ENCODE measurements at regions not wholly inside any gene's neighbourhood (a gene's known extent, or its start where the extent isn't known, plus 50 kb on each side); places are given as distances from the start of the nearest gene placed in this dataset.

DNA sequence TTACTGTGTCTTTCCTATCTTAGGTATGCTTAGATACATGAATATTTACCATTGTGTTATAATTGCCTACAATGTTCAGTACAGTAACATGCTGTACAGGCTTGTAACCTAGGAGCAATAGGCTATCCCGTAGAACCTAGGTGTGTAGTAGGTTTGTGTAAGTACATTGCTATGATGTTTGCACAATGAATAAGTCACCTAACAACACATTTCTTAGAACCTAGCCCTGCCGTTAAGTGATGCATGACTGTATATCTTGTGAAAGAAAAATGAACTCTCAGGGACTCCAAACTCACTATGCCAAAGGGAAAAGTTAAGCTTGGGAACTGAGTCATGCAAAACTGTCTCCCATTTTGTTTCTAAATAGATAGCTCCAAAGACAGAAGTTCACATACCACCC, 91.5 kb upstream of the ACP3 start:
- intact Hi-C loops (cut with micrococcal nuclease) = no loop called here
- RAD21 ChIA-PET (ENCODE audit: low non-redundant PET in 1 of 2, low total read pairs in 2 of 2, uncharacterized antibody in 2 of 2, unreplicated experiment in 2 of 2) = no interaction called here
- Histone ChIP-seq H3K36me3 (ENCODE audit: control insufficient read depth in 1 of 2, insufficient read depth in 2 of 2, low read length in 2 of 2) (no peaks in the 10 kb centered on the region), H2AFZ (ENCODE audit: low read depth, low read length, poor library complexity, severe bottlenecking) (no peak overlapping the region), H3K27me3 (ENCODE audit: insufficient read depth, low read length) (peaks cover 2% of the 10 kb centered on the region), H3K9me3 (ENCODE audit: control insufficient read depth in 1 of 2, insufficient read depth in 1 of 2, low read depth in 1 of 2, low read length in 2 of 2) (no peaks in the 10 kb centered on the region), H3K4me2 (ENCODE audit: low read length) (no peak overlapping the region), H4K20me1 (ENCODE audit: insufficient read depth) (no peaks in the 10 kb centered on the region), H3K4me3 (replicated peaks in 1 of 2; ENCODE audit: low read depth in 1 of 2, low read length in 2 of 2) (no peak overlapping the region), H3K4me1 (ENCODE audit: control insufficient read depth in 1 of 2, insufficient read depth in 2 of 2, low read length in 2 of 2) (no peaks in the 10 kb centered on the region), H3K9me2 (ENCODE audit: insufficient read depth) (no peaks in the 10 kb centered on the region), H3K27ac (ENCODE audit: low read depth, low read length) (no peak overlapping the region), H3K79me2 (ENCODE audit: insufficient read depth, low read length) (no peaks in the 10 kb centered on the region), H3K9ac (ENCODE audit: low read length) (no peak overlapping the region)
- TF ChIP-seq ZFX (IDR thresholded peaks at IDR 0.05) (no peak), EZH2 (IDR thresholded peaks at IDR 0.05) (no peak), RAD21 (IDR thresholded peaks at IDR 0.05; ENCODE audit: low read depth) (no peak), CEBPB (IDR thresholded peaks at IDR 0.05; ENCODE audit: low read depth) (no peak), SIN3A (IDR thresholded peaks at IDR 0.05; ENCODE audit: low read depth) (no peak), EGR1 (IDR thresholded peaks at IDR 0.05; ENCODE audit: low read depth) (no peak), ZNF274 (IDR thresholded peaks at IDR 0.05; ENCODE audit: low read depth, low read length) (no peak), ELF1 (IDR thresholded peaks at IDR 0.05; ENCODE audit: borderline replicate concordance, low read depth) (no peak)
- TF ChIP-seq, protein P1, sequence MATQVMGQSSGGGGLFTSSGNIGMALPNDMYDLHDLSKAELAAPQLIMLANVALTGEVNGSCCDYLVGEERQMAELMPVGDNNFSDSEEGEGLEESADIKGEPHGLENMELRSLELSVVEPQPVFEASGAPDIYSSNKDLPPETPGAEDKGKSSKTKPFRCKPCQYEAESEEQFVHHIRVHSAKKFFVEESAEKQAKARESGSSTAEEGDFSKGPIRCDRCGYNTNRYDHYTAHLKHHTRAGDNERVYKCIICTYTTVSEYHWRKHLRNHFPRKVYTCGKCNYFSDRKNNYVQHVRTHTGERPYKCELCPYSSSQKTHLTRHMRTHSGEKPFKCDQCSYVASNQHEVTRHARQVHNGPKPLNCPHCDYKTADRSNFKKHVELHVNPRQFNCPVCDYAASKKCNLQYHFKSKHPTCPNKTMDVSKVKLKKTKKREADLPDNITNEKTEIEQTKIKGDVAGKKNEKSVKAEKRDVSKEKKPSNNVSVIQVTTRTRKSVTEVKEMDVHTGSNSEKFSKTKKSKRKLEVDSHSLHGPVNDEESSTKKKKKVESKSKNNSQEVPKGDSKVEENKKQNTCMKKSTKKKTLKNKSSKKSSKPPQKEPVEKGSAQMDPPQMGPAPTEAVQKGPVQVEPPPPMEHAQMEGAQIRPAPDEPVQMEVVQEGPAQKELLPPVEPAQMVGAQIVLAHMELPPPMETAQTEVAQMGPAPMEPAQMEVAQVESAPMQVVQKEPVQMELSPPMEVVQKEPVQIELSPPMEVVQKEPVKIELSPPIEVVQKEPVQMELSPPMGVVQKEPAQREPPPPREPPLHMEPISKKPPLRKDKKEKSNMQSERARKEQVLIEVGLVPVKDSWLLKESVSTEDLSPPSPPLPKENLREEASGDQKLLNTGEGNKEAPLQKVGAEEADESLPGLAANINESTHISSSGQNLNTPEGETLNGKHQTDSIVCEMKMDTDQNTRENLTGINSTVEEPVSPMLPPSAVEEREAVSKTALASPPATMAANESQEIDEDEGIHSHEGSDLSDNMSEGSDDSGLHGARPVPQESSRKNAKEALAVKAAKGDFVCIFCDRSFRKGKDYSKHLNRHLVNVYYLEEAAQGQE (IDR thresholded peaks at IDR 0.05; ENCODE audit: low read depth) = no peak
- TF ChIP-seq, protein P2, sequence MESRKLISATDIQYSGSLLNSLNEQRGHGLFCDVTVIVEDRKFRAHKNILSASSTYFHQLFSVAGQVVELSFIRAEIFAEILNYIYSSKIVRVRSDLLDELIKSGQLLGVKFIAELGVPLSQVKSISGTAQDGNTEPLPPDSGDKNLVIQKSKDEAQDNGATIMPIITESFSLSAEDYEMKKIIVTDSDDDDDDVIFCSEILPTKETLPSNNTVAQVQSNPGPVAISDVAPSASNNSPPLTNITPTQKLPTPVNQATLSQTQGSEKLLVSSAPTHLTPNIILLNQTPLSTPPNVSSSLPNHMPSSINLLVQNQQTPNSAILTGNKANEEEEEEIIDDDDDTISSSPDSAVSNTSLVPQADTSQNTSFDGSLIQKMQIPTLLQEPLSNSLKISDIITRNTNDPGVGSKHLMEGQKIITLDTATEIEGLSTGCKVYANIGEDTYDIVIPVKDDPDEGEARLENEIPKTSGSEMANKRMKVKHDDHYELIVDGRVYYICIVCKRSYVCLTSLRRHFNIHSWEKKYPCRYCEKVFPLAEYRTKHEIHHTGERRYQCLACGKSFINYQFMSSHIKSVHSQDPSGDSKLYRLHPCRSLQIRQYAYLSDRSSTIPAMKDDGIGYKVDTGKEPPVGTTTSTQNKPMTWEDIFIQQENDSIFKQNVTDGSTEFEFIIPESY (IDR thresholded peaks at IDR 0.05; ENCODE audit: extremely low read depth, insufficient replicate concordance, low read length) = no peak
- TF ChIP-seq, protein P3, sequence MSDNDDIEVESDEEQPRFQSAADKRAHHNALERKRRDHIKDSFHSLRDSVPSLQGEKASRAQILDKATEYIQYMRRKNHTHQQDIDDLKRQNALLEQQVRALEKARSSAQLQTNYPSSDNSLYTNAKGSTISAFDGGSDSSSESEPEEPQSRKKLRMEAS (IDR thresholded peaks at IDR 0.05) = no peak
- TF ChIP-seq, protein P4, sequence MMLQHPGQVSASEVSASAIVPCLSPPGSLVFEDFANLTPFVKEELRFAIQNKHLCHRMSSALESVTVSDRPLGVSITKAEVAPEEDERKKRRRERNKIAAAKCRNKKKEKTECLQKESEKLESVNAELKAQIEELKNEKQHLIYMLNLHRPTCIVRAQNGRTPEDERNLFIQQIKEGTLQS (IDR thresholded peaks at IDR 0.05) = no peak
- TF ChIP-seq, protein P5, sequence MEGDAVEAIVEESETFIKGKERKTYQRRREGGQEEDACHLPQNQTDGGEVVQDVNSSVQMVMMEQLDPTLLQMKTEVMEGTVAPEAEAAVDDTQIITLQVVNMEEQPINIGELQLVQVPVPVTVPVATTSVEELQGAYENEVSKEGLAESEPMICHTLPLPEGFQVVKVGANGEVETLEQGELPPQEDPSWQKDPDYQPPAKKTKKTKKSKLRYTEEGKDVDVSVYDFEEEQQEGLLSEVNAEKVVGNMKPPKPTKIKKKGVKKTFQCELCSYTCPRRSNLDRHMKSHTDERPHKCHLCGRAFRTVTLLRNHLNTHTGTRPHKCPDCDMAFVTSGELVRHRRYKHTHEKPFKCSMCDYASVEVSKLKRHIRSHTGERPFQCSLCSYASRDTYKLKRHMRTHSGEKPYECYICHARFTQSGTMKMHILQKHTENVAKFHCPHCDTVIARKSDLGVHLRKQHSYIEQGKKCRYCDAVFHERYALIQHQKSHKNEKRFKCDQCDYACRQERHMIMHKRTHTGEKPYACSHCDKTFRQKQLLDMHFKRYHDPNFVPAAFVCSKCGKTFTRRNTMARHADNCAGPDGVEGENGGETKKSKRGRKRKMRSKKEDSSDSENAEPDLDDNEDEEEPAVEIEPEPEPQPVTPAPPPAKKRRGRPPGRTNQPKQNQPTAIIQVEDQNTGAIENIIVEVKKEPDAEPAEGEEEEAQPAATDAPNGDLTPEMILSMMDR (IDR thresholded peaks at IDR 0.05 in 2 of 3, conservative IDR thresholded peaks at IDR 0.05 in 1 of 3; ENCODE audit: borderline replicate concordance in 1 of 3, insufficient read depth in 1 of 3, low read depth in 2 of 3, low read length in 2 of 3) = no peak
- POLR2A ChIA-PET = no interaction called here
- CTCF ChIA-PET = no interaction called here
- DNase-seq (ENCODE audit: low read depth, low spot score) = no peak
- no TSS peak for BruUV-seq (replicated peaks)
- no peak for ATAC-seq

Measured in HCT116 (cell line).